GM12878 (cell line): ENCODE measurements at regions not wholly inside any gene's neighbourhood (a gene's known extent, or its start where the extent isn't known, plus 50 kb on each side); places are given as distances from the start of the nearest gene placed in this dataset.

ENCODE experiments used
- CTCF ChIP-seq, 3 experiments: IDR thresholded peaks in 2 of 3; conservative IDR thresholded peaks in 1 of 3; 2 replicates each; pipeline ENCODE4 v1.5.1; 2011; ENCODE audit warnings: low read depth in 3 of 3, low read length in 3 of 3, mild to moderate bottlenecking in 3 of 3, control low read depth in 2 of 3, moderate library complexity in 2 of 3, inconsistent platforms in 1 of 3, mixed read lengths in 1 of 3; ENCODE audit not compliant: control insufficient read depth in 2 of 3, insufficient read depth in 1 of 3; ENCODE audit errors: extremely low read depth in 1 of 3
- NFXL1 ChIP-seq: fragments of 450-650 bp; IDR thresholded peaks from 2 replicates; pipeline ENCODE4 v1.6.1; 2017; ENCODE audit warnings: antibody characterized with exemption, mild to moderate bottlenecking, borderline replicate concordance
- NR2C1 ChIP-seq: fragments of 450-650 bp; IDR thresholded peaks from 2 replicates; pipeline ENCODE4 v1.6.1; 2017; ENCODE audit warnings: antibody characterized with exemption, mild to moderate bottlenecking, moderate library complexity
- POLR2AphosphoS5 ChIP-seq: IDR thresholded peaks from 2 replicates; pipeline ENCODE4 v1.6.1; 2011; ENCODE audit warnings: mild to moderate bottlenecking, low read length, inconsistent platforms
- RFX5 ChIP-seq: IDR thresholded peaks from 2 replicates; pipeline ENCODE4 v1.6.1; 2011; ENCODE audit warnings: low read depth, low read length, improper control_type of control experiment
- YY1 ChIP-seq: IDR thresholded peaks from 2 replicates; pipeline ENCODE4 v1.6.1; 2011; ENCODE audit warnings: low read depth, mild to moderate bottlenecking, low read length

- TF ChIP-seq CTCF (IDR thresholded peaks at IDR 0.05 in 2 of 3, conservative IDR thresholded peaks at IDR 0.05 in 1 of 3; ENCODE audit: control insufficient read depth in 2 of 3, extremely low read depth in 1 of 3, insufficient read depth in 1 of 3, low read depth in 3 of 3, low read length in 3 of 3) (no peak), YY1 (no peak), RFX5 (no peak), NR2C1 (no peak), NFXL1 (no peak), POLR2AphosphoS5 (no peak)
Measured at GRCh38 chr6:153634416-153634815, 404.6 kb upstream of the OPRM1 start.
